SKM-1 (cell line): ENCODE measurements at regions not wholly inside any gene's neighbourhood (a gene's known extent, or its start where the extent isn't known, plus 50 kb on each side); places are given as distances from the start of the nearest gene placed in this dataset.

Experiments
- DNase-seq: peaks from one replicate; lab custom pipeline; 2025; ENCODE audit not compliant: unreplicated experiment; lab: John Stamatoyannopoulos, UW

- no peak for DNase-seq
Observed at GRCh38 chr1:233514946-233515391, 98.9 kb upstream of the KCNK1 start.

- no peak for DNase-seq
Observed at GRCh38 chr1:233516732-233517131, 97.2 kb upstream of the KCNK1 start.

- peak; percentile 83 for DNase-seq
Observed at GRCh38 chr1:233518344-233518743, 95.6 kb upstream of the KCNK1 start.

GRCh38 chr1:233520261-233521191, 93.4 kb upstream of the KCNK1 start:
- DNase-seq: no peak

GRCh38 chr1:233523047-233523446, 90.9 kb upstream of the KCNK1 start:
- no peak for DNase-seq

- DNase-seq: no peak
Observed at GRCh38 chr1:233527818-233528217, 86.1 kb upstream of the KCNK1 start.

GRCh38 chr1:233530665-233531386, 83.1 kb upstream of the KCNK1 start:
- DNase-seq: no peak

GRCh38 chr1:233540816-233541215, 73.1 kb upstream of the KCNK1 start:
- no peak for DNase-seq

GRCh38 chr1:233543338-233544255, 70.3 kb upstream of the KCNK1 start:
- DNase-seq: no peak

GRCh38 chr1:233544304-233544703, 69.6 kb upstream of the KCNK1 start:
- DNase-seq: no peak

GRCh38 chr1:233547726-233548125, 66.2 kb upstream of the KCNK1 start:
- no peak for DNase-seq

- DNase-seq: no peak
Observed at GRCh38 chr1:233549404-233549803, 64.5 kb upstream of the KCNK1 start.

- no peak for DNase-seq
Observed at GRCh38 chr1:233549917-233550316, 64.0 kb upstream of the KCNK1 start.

- no peak for DNase-seq
Observed at GRCh38 chr1:233554037-233554436, 59.9 kb upstream of the KCNK1 start.

- DNase-seq: no peak
Observed at GRCh38 chr1:233561708-233562426, 52.0 kb upstream of the KCNK1 start.
